ENCODE measurements at regions not wholly inside any gene's neighbourhood (a gene's known extent, or its start where the extent isn't known, plus 50 kb on each side); places are given as distances from the start of the nearest gene placed in this dataset.

DNA sequence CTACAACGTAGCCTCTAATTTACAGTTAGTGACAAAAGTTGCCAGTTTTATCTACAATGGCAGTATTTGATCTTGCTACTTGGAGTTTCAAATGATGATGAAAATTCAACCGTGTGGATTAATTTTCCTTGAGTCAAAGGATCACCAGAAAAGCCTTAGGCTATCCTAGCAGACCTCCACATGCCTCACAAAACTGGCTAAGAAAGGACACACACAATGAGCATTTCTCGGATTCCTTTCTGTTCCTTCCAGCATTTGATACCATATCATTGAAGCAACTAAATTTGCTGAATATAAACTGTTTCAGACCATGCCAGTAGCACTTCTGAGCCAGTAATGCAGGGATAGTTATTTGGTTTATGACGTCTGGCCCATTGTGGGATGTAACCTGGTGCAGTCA, 587.4 kb upstream of the MDFIC2 start:
- Histone ChIP-seq H3K9ac (ENCODE audit: low read length in 5 of 5) (no peak overlapping the region), H3K27ac (ENCODE audit: low read depth, low read length) (no peak overlapping the region), H3K9me3 (ENCODE audit: control insufficient read depth in 5 of 5, low read length in 5 of 5) (no peaks in the 10 kb centered on the region), H3K27me3 (ENCODE audit: control insufficient read depth in 5 of 5, insufficient read depth in 4 of 5, low read length in 5 of 5) (no peaks in the 10 kb centered on the region), H3K36me3 (ENCODE audit: control insufficient read depth in 5 of 5, insufficient read depth in 5 of 5, low read length in 5 of 5) (no peaks in the 10 kb centered on the region), H3K4me3 (ENCODE audit: low read depth in 1 of 5, low read length in 5 of 5) (no peak overlapping the region), H3K4me1 (ENCODE audit: control insufficient read depth in 5 of 5, insufficient read depth in 5 of 5, low read length in 5 of 5) (no peaks in the 10 kb centered on the region)

DNA sequence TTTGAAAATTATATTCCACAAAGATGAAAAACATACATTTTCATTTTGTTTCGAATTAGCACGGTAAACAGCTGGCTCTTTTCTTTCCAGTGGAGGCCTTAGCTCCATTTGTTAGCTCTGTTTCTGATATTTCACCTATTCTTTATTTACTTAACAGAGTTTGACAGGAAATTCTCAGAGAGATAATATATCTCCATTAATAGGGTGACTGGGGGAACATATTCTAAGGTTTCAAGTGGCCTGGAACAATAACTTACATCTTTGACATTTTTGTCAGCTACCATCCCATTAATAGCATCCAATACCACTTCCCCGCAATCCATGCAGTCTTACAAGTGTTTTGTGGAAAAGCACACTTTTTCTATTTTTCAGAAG, 577.6 kb upstream of the MDFIC2 start:
- no peaks in the 10 kb centered on the region for H3K36me3 ChIP-seq (ENCODE audit: control insufficient read depth in 5 of 5, insufficient read depth in 5 of 5, low read length in 5 of 5)
- H3K4me3 ChIP-seq (ENCODE audit: low read depth in 1 of 5, low read length in 5 of 5): no peak overlapping the region
- no peak overlapping the region for H3K9ac ChIP-seq (ENCODE audit: low read length in 5 of 5)
- no peak overlapping the region for H3K27ac ChIP-seq (ENCODE audit: low read depth, low read length)
- H3K4me1 ChIP-seq (ENCODE audit: control insufficient read depth in 5 of 5, insufficient read depth in 5 of 5, low read length in 5 of 5): no peaks in the 10 kb centered on the region
- no peaks in the 10 kb centered on the region for H3K27me3 ChIP-seq (ENCODE audit: control insufficient read depth in 5 of 5, insufficient read depth in 4 of 5, low read length in 5 of 5)
- no peaks in the 10 kb centered on the region for H3K9me3 ChIP-seq (ENCODE audit: control insufficient read depth in 5 of 5, low read length in 5 of 5)

DNA sequence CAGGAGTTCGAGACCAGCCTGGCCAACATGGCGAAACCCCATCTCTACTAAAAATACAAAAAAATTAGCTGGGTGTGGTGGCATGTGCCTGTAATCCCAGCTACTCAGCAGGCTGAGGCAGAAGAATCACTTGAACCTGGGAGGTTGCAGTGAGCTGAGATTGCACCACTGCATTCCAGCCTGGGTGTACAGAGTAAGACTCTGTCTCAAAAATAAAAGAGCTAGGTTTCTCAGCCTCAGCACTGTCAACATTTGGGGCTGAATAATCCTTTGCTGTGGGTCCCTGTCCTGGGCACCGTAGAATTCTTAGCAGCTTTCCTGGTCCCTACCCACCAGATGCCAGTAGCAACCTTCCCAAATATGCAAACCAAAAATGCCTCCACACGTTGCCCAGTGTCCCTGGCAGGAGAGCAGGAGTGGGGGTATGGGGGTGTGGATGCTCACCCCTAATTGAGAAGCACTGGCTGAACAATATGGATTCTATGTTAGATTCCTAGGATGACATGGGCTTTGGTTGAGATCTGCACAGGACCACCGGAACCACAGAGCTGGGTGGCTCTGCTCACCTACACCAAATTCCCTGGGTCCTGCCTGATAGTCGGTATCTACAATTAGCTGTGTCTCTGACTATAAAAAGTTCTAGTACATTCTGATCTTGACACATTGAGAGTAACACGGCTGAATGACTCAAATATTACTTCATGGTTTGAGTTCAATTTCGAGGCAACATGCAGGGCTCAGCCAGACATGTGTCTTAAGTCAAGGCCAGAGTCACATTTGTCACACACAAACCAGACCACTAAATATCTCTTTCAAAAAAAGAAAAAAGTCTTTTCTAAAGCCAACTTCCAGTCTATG, 577.0 kb upstream of the MDFIC2 start:
- H3K9ac ChIP-seq (ENCODE audit: low read length in 5 of 5): no peak overlapping the region
- no peaks in the 10 kb centered on the region for H3K9me3 ChIP-seq (ENCODE audit: control insufficient read depth in 5 of 5, low read length in 5 of 5)
- no peaks in the 10 kb centered on the region for H3K4me1 ChIP-seq (ENCODE audit: control insufficient read depth in 5 of 5, insufficient read depth in 5 of 5, low read length in 5 of 5)
- H3K4me3 ChIP-seq (ENCODE audit: low read depth in 1 of 5, low read length in 5 of 5): no peak overlapping the region
- H3K27me3 ChIP-seq (ENCODE audit: control insufficient read depth in 5 of 5, insufficient read depth in 4 of 5, low read length in 5 of 5): no peaks in the 10 kb centered on the region
- no peaks in the 10 kb centered on the region for H3K36me3 ChIP-seq (ENCODE audit: control insufficient read depth in 5 of 5, insufficient read depth in 5 of 5, low read length in 5 of 5)
- no peak overlapping the region for H3K27ac ChIP-seq (ENCODE audit: low read depth, low read length)

- Histone ChIP-seq H3K27ac (ENCODE audit: low read depth, low read length) (no peak overlapping the region), H3K27me3 (ENCODE audit: control insufficient read depth in 5 of 5, insufficient read depth in 4 of 5, low read length in 5 of 5) (no peaks in the 10 kb centered on the region)
Observed at GRCh38 chr3:70885636-70886035, 573.2 kb upstream of the MDFIC2 start.

GRCh38 chr3:70882104-70882503, 569.7 kb upstream of the MDFIC2 start:
- Histone ChIP-seq H3K27ac (ENCODE audit: low read depth, low read length) (no peak overlapping the region), H3K27me3 (ENCODE audit: control insufficient read depth in 5 of 5, insufficient read depth in 4 of 5, low read length in 5 of 5) (no peaks in the 10 kb centered on the region), H3K4me1 (ENCODE audit: control insufficient read depth in 5 of 5, insufficient read depth in 5 of 5, low read length in 5 of 5) (peaks cover 0 to 5% (median 0%) of the 10 kb centered on the region in 5 donors), H3K9me3 (ENCODE audit: control insufficient read depth in 5 of 5, low read length in 5 of 5) (peaks cover 0 to 9% (median 0%) of the 10 kb centered on the region in 5 donors), H3K4me3 (ENCODE audit: low read depth in 1 of 5, low read length in 5 of 5) (no peak overlapping the region), H3K36me3 (ENCODE audit: control insufficient read depth in 5 of 5, insufficient read depth in 5 of 5, low read length in 5 of 5) (no peaks in the 10 kb centered on the region), H3K9ac (ENCODE audit: low read length in 5 of 5) (no peak overlapping the region)

More at GRCh38 chr3:70885636-70886035, 573.2 kb upstream of the MDFIC2 start:
- no peak overlapping the region for H3K4me3 ChIP-seq (ENCODE audit: low read depth in 1 of 5, low read length in 5 of 5)
- no peaks in the 10 kb centered on the region for H3K9me3 ChIP-seq (ENCODE audit: control insufficient read depth in 5 of 5, low read length in 5 of 5)
- peaks cover 0 to 4% (median 0%) of the 10 kb centered on the region in 5 donors for H3K4me1 ChIP-seq (ENCODE audit: control insufficient read depth in 5 of 5, insufficient read depth in 5 of 5, low read length in 5 of 5)
- no peaks in the 10 kb centered on the region for H3K36me3 ChIP-seq (ENCODE audit: control insufficient read depth in 5 of 5, insufficient read depth in 5 of 5, low read length in 5 of 5)
- no peak overlapping the region for H3K9ac ChIP-seq (ENCODE audit: low read length in 5 of 5)

GRCh38 chr3:70880421-70880820, 568.0 kb upstream of the MDFIC2 start:
- H3K27ac ChIP-seq (ENCODE audit: low read depth, low read length): no peak overlapping the region

GRCh38 chr3:70876154-70876553, 563.7 kb upstream of the MDFIC2 start:
- Histone ChIP-seq H3K4me1 (ENCODE audit: control insufficient read depth in 5 of 5, insufficient read depth in 5 of 5, low read length in 5 of 5) (peaks cover 0 to 12% (median 3%) of the 10 kb centered on the region in 5 donors), H3K9ac (ENCODE audit: low read length in 5 of 5) (no peak overlapping the region), H3K27me3 (ENCODE audit: control insufficient read depth in 5 of 5, insufficient read depth in 4 of 5, low read length in 5 of 5) (no peaks in the 10 kb centered on the region), H3K9me3 (ENCODE audit: control insufficient read depth in 5 of 5, low read length in 5 of 5) (peaks cover 0 to 9% (median 1%) of the 10 kb centered on the region in 5 donors), H3K27ac (ENCODE audit: low read depth, low read length) (no peak overlapping the region), H3K36me3 (ENCODE audit: control insufficient read depth in 5 of 5, insufficient read depth in 5 of 5, low read length in 5 of 5) (no peaks in the 10 kb centered on the region), H3K4me3 (ENCODE audit: low read depth in 1 of 5, low read length in 5 of 5) (no peak overlapping the region)

More at GRCh38 chr3:70880421-70880820, 568.0 kb upstream of the MDFIC2 start:
- no peaks in the 10 kb centered on the region for H3K36me3 ChIP-seq (ENCODE audit: control insufficient read depth in 5 of 5, insufficient read depth in 5 of 5, low read length in 5 of 5)
- H3K9me3 ChIP-seq (ENCODE audit: control insufficient read depth in 5 of 5, low read length in 5 of 5): peaks cover 0 to 9% (median 0%) of the 10 kb centered on the region in 5 donors
- H3K4me1 ChIP-seq (ENCODE audit: control insufficient read depth in 5 of 5, insufficient read depth in 5 of 5, low read length in 5 of 5): peaks cover 0 to 5% (median 0%) of the 10 kb centered on the region in 5 donors
- H3K4me3 ChIP-seq (ENCODE audit: low read depth in 1 of 5, low read length in 5 of 5): no peak overlapping the region
- no peak overlapping the region for H3K9ac ChIP-seq (ENCODE audit: low read length in 5 of 5)
- H3K27me3 ChIP-seq (ENCODE audit: control insufficient read depth in 5 of 5, insufficient read depth in 4 of 5, low read length in 5 of 5): no peaks in the 10 kb centered on the region

DNA sequence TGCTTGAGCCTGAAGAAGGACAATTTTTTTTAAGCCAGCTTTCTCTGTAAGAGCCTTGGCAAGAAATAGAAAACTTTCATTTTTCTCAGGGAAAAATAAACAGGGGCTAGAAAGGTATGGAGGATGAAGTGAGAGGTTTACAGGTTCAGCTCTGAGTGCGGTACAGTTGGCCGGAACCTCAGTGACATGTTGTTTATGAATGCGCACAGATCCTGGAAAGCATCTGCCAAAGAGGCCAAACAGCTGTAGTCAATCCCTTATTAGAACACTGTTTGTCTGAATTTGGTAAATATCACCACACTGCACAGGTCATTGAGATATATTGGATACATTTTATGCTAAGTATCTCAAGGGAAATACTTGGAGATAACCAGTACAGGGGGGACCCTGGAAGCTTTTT, 561.8 kb upstream of the MDFIC2 start:
- no peaks in the 10 kb centered on the region for H3K36me3 ChIP-seq (ENCODE audit: control insufficient read depth in 5 of 5, insufficient read depth in 5 of 5, low read length in 5 of 5)
- no peak overlapping the region for H3K27ac ChIP-seq (ENCODE audit: low read depth, low read length)
- no peak overlapping the region for H3K4me3 ChIP-seq (ENCODE audit: low read depth in 1 of 5, low read length in 5 of 5)
- no peak overlapping the region for H3K9ac ChIP-seq (ENCODE audit: low read length in 5 of 5)
- peaks cover 0 to 10% (median 4%) of the 10 kb centered on the region in 5 donors for H3K9me3 ChIP-seq (ENCODE audit: control insufficient read depth in 5 of 5, low read length in 5 of 5)
- H3K27me3 ChIP-seq (ENCODE audit: control insufficient read depth in 5 of 5, insufficient read depth in 4 of 5, low read length in 5 of 5): no peaks in the 10 kb centered on the region
- peaks cover 0 to 8% (median 3%) of the 10 kb centered on the region in 5 donors for H3K4me1 ChIP-seq (ENCODE audit: control insufficient read depth in 5 of 5, insufficient read depth in 5 of 5, low read length in 5 of 5)

GRCh38 chr3:70873686-70874085, 561.2 kb upstream of the MDFIC2 start:
- peaks cover 0 to 8% (median 3%) of the 10 kb centered on the region in 5 donors for H3K4me1 ChIP-seq (ENCODE audit: control insufficient read depth in 5 of 5, insufficient read depth in 5 of 5, low read length in 5 of 5)
- no peak overlapping the region for H3K27ac ChIP-seq (ENCODE audit: low read depth, low read length)
- peaks cover 0 to 9% (median 4%) of the 10 kb centered on the region in 5 donors for H3K9me3 ChIP-seq (ENCODE audit: control insufficient read depth in 5 of 5, low read length in 5 of 5)
- H3K27me3 ChIP-seq (ENCODE audit: control insufficient read depth in 5 of 5, insufficient read depth in 4 of 5, low read length in 5 of 5): no peaks in the 10 kb centered on the region
- H3K36me3 ChIP-seq (ENCODE audit: control insufficient read depth in 5 of 5, insufficient read depth in 5 of 5, low read length in 5 of 5): no peaks in the 10 kb centered on the region
- H3K4me3 ChIP-seq (ENCODE audit: low read depth in 1 of 5, low read length in 5 of 5): no peak overlapping the region
- no peak overlapping the region for H3K9ac ChIP-seq (ENCODE audit: low read length in 5 of 5)

DNA sequence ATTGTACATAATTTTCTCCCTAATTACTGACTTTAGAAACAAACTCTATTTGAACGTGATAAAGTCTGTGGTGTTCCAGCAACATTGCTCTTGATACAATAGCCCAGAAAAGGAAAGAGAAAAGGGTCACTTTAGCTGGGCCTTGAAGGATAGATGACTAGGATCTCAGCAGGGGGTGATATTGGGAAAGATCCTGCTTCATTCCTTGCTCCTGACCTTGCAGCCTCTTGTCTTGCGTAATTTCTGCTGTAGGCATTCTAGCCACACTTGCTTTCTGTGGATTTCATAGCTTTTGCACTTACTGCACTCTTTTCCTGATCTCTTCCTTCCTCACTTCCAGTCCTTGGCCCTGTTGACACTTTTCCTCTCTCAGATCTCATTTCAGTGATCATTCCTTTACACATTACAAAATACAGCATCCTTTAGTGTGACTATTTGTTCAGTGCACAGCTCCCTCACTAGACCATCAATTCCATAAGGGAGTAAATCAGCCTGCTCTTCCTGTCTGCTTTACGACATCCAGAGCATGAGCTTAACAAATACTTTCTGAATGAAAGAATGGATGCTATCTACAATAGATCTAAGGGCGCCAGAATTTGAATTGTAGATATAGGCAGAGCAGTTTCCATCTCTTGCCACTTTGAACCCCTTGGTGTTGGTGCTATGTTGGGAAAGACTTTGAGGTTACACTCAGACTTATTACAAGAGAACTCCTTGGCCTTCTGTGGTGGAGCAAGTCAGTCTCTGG, 559.6 kb upstream of the MDFIC2 start:
- no peak overlapping the region for H3K9ac ChIP-seq (ENCODE audit: low read length in 5 of 5)
- H3K36me3 ChIP-seq (ENCODE audit: control insufficient read depth in 5 of 5, insufficient read depth in 5 of 5, low read length in 5 of 5): no peaks in the 10 kb centered on the region
- H3K4me3 ChIP-seq (ENCODE audit: low read depth in 1 of 5, low read length in 5 of 5): no peak overlapping the region
- H3K27ac ChIP-seq (ENCODE audit: low read depth, low read length): peak overlapping the region; percentile 52
- H3K27me3 ChIP-seq (ENCODE audit: control insufficient read depth in 5 of 5, insufficient read depth in 4 of 5, low read length in 5 of 5): no peaks in the 10 kb centered on the region
- H3K4me1 ChIP-seq (ENCODE audit: control insufficient read depth in 5 of 5, insufficient read depth in 5 of 5, low read length in 5 of 5): peaks cover 0 to 8% (median 3%) of the 10 kb centered on the region in 5 donors
- H3K9me3 ChIP-seq (ENCODE audit: control insufficient read depth in 5 of 5, low read length in 5 of 5): peaks cover 0 to 8% (median 3%) of the 10 kb centered on the region in 5 donors
